Epithelial cell of prostate (primary cell): ENCODE measurements at regions not wholly inside any gene's neighbourhood (a gene's known extent, or its start where the extent isn't known, plus 50 kb on each side); places are given as distances from the start of the nearest gene placed in this dataset.

Experiments
- DNase-seq: peaks from one replicate; pipeline ENCODE4 v3.0.0-alpha.2; 2011; ENCODE audit warnings: low read depth, low spot score
- H3K27ac ChIP-seq: fragments of 450-650 bp; 2 replicates; pipeline ENCODE4 v1.5.1; 2017; ENCODE audit warnings: mild to moderate bottlenecking

- DNase-seq, result no peak
- H3K27ac ChIP-seq, result no peak overlapping the region
These were observed 614.3 kb upstream of the CDH4 start for GRCh38 chr20:60637801-60638200.

GRCh38 chr20:60638430-60639098 is 613.5 kb upstream of the CDH4 start:
- DNase-seq, result no peak
- H3K27ac ChIP-seq, result no peak overlapping the region

GRCh38 chr20:60641879-60642447 is 610.1 kb upstream of the CDH4 start:
- DNase-seq, result no peak
- no peak overlapping the region for H3K27ac ChIP-seq

- no peak overlapping the region for H3K27ac ChIP-seq
- DNase-seq, result no peak
These were observed 609.5 kb upstream of the CDH4 start for GRCh38 chr20:60642541-60642940.

- no peak overlapping the region for H3K27ac ChIP-seq
- no peak for DNase-seq
These were observed 603.5 kb upstream of the CDH4 start for GRCh38 chr20:60648556-60648955.

- H3K27ac ChIP-seq, result no peak overlapping the region
- DNase-seq, result no peak
These were observed 602.5 kb upstream of the CDH4 start for GRCh38 chr20:60649541-60649940.

GRCh38 chr20:60650087-60650486 is 602.0 kb upstream of the CDH4 start:
- no peak for DNase-seq
- no peak overlapping the region for H3K27ac ChIP-seq

GRCh38 chr20:60652046-60652445 is 600.0 kb upstream of the CDH4 start:
- DNase-seq, result no peak
- H3K27ac ChIP-seq, result no peak overlapping the region

- no peak for DNase-seq
- no peak overlapping the region for H3K27ac ChIP-seq
These were observed 599.4 kb upstream of the CDH4 start for GRCh38 chr20:60652615-60653014.

GRCh38 chr20:60653111-60653845 is 598.8 kb upstream of the CDH4 start:
- H3K27ac ChIP-seq, result no peak overlapping the region
- DNase-seq, result no peak

- no peak overlapping the region for H3K27ac ChIP-seq
- DNase-seq, result no peak
These were observed 593.4 kb upstream of the CDH4 start for GRCh38 chr20:60658681-60659080.

- H3K27ac ChIP-seq, result no peak overlapping the region
- no peak for DNase-seq
These were observed 592.8 kb upstream of the CDH4 start for GRCh38 chr20:60659240-60659639.

- no peak overlapping the region for H3K27ac ChIP-seq
- no peak for DNase-seq
These were observed 589.8 kb upstream of the CDH4 start for GRCh38 chr20:60662307-60662706.

GRCh38 chr20:60664106-60664505 is 588.0 kb upstream of the CDH4 start:
- H3K27ac ChIP-seq, result no peak overlapping the region
- DNase-seq, result no peak

- no peak for DNase-seq
- H3K27ac ChIP-seq, result no peak overlapping the region
These were observed 584.4 kb upstream of the CDH4 start for GRCh38 chr20:60667641-60668040.

GRCh38 chr20:60669211-60669610 is 582.9 kb upstream of the CDH4 start:
- no peak overlapping the region for H3K27ac ChIP-seq
- DNase-seq, result no peak

- DNase-seq, result no peak
- H3K27ac ChIP-seq, result no peak overlapping the region
These were observed 576.0 kb upstream of the CDH4 start for GRCh38 chr20:60676011-60676410.

- no peak for DNase-seq
- no peak overlapping the region for H3K27ac ChIP-seq
These were observed 574.2 kb upstream of the CDH4 start for GRCh38 chr20:60677819-60678218.

- no peak for DNase-seq
- no peak overlapping the region for H3K27ac ChIP-seq
These were observed 571.5 kb upstream of the CDH4 start for GRCh38 chr20:60680554-60680953.

GRCh38 chr20:60687213-60687612 is 564.8 kb upstream of the CDH4 start:
- no peak overlapping the region for H3K27ac ChIP-seq

GRCh38 chr20:60690771-60691170 is 561.3 kb upstream of the CDH4 start:
- no peak overlapping the region for H3K27ac ChIP-seq
- DNase-seq, result no peak

More at GRCh38 chr20:60687213-60687612, 564.8 kb upstream of the CDH4 start:
- DNase-seq, result no peak
